Astrocyte of the spinal cord (primary cell): ENCODE measurements at regions not wholly inside any gene's neighbourhood (a gene's known extent, or its start where the extent isn't known, plus 50 kb on each side); places are given as distances from the start of the nearest gene placed in this dataset.

Source experiments
- DNase-seq: peaks from one replicate; pipeline ENCODE4 v3.0.0; 2011; ENCODE audit warnings: low read depth, low spot score
- H3K4me3 ChIP-seq: 2 replicates; pipeline ENCODE4 v1.5.1; 2011; ENCODE audit warnings: low read depth, mild to moderate bottlenecking, low read length, moderate library complexity
- CTCF ChIP-seq: IDR thresholded peaks from 2 replicates; pipeline ENCODE4 v1.5.1; 2012; ENCODE audit warnings: low read depth, mild to moderate bottlenecking, low read length, inconsistent platforms
- in situ Hi-C: cut with HindIII; loops from 2 replicates; pipeline ENCODE4 v1.10.0; 2017; ENCODE audit warnings: low sequenced_read_pairs

DNA sequence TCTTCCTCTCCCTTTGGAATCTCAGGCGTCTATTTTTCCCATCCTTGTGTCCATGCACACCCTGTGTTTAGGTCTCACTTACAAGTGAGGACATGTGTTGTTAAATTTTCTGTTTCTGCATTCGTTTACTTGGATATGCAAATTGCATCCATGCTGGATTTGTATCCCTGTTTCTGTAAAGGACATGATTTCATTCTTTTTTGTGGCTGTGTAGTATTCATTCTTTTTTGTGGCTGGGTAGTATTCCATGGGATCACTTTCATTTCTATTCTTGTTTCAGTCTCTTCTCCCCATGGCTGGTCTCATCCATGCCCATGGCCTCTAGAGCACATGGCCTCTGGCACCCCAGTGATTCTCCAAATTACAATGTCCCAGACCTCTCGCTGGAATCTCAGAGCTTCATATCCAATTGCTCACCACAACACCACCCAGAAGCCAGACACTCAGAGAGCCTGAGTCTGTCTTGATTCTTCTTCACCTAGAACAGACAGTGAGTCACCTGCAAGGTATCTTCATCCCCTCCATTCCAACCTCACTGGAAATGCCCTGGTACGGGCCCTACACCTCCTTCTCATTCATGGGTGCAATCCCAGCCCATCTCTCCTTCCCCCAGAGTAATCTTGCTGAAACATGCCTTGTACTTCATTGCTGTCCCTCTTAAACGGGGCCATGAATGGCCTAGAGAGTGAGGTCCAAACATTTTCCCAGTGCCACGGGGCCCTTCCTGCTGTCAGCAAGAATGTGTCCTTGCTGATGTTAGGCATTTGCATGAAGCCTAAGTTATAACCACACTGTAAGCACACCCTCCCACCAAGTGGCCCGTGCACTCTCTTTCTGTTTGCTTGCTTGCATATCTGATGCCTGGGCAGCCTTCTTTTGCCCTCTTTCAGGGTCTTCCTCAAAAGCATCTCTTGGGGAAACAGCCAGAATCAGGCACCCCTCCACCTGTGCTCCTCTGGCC, 476.2 kb upstream of the TSHZ3 start:
- no peak overlapping the region for H3K4me3 ChIP-seq
- DNase-seq: no peak
- no peak for TF ChIP-seq CTCF
- in situ Hi-C loops: no loop called here

- in situ Hi-C loops: no loop called here
- no peak overlapping the region for H3K4me3 ChIP-seq
- no peak for TF ChIP-seq CTCF
- DNase-seq: no peak
Observed at GRCh38 chr19:31826325-31826724, 477.1 kb upstream of the TSHZ3 start.

- no peak overlapping the region for H3K4me3 ChIP-seq
- in situ Hi-C loops: no loop called here
- no peak for TF ChIP-seq CTCF
- DNase-seq: no peak
Observed at GRCh38 chr19:31831421-31832175, 482.4 kb upstream of the TSHZ3 start.

DNA sequence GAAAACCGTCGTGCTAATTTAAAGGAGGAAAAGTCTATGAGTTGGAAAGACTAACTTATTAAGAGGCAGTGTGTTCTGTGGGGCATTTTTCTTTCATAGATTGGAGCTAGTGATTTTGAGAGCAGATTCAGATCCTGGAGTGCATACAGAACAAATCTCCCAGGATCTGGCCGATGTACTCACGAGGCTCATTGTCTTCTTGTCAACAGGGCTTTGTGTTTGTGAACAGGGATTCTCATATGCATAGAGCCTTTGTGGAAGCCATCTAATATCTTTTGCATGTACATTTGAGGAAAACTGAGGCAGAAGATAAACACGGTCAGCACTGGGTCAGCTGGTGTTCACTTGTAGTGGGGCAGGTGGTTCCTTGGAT, 482.9 kb upstream of the TSHZ3 start:
- no peak overlapping the region for H3K4me3 ChIP-seq
- DNase-seq: no peak
- no peak for TF ChIP-seq CTCF
- in situ Hi-C loops: no loop called here

- no peak overlapping the region for H3K4me3 ChIP-seq
- no peak for TF ChIP-seq CTCF
- no peak for DNase-seq
- in situ Hi-C loops: no loop called here
Observed at GRCh38 chr19:31834070-31834469, 484.8 kb upstream of the TSHZ3 start.

GRCh38 chr19:31838163-31838815, 489.1 kb upstream of the TSHZ3 start:
- no peak for TF ChIP-seq CTCF
- no peak for DNase-seq
- in situ Hi-C loops: no loop called here
- H3K4me3 ChIP-seq: no peak overlapping the region
